HG03342 (cell line): ENCODE measurements at regions not wholly inside any gene's neighbourhood (a gene's known extent, or its start where the extent isn't known, plus 50 kb on each side); places are given as distances from the start of the nearest gene placed in this dataset.

Experiments used
- ATAC-seq: cut with Tn5 transposase; IDR thresholded peaks from one replicate; pipeline ENCODE4 v1.9.1; 2021; ENCODE audit warnings: mild to moderate bottlenecking, moderate library complexity; ENCODE audit not compliant: unreplicated experiment

DNA sequence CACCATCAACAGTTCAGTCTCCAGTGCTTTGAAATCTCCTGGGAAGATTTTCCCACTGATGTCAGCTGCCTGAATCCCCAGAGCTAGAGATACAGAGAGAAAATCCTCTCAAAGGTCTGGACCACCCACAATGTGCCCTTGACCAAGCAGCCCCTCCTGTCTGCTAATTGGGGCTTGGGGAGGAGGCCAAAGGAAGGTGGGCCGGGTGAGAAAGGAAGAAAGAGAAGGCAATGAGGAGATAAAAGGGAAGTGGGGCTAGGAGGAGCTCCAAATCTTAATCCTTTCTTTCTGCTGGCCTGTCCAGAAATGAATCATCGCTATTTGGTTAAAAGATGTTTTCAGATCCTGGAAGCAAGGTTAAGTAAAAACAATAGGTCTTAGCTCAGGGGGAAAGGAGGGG is 322.9 kb downstream of the BCL11B start:
- ATAC-seq: no peak

DNA sequence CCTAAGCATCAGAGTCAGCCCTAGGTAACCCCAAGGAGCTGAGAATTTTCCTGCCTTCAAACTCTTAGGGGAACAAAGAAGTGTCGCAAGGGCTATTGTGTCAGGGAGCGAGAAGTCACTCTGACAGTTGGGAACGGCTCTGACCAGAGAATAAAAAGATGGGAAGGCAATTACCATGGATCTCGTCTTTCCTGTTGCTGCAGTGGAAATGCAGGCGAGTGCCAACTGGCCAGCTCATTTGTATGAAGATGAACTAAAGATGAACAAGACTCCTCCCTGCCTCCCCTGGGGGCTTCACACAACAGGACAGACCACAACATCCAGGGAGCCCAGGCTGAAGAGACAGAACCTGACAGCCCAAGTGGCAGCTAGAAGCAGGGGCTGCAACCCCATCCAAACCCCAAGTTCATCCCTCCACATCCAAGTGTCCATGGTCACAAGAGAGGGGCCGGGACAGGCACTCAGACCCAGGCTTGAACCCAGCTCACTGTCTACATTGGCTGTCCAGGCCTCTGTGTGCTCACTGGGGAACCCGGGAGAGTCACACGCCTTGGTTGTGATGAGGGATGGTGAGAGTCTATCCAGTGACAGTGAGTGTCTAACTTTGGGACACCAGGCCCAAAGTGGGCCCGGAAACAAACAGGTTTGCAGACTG is 322.4 kb downstream of the BCL11B start:
- no peak for ATAC-seq

DNA sequence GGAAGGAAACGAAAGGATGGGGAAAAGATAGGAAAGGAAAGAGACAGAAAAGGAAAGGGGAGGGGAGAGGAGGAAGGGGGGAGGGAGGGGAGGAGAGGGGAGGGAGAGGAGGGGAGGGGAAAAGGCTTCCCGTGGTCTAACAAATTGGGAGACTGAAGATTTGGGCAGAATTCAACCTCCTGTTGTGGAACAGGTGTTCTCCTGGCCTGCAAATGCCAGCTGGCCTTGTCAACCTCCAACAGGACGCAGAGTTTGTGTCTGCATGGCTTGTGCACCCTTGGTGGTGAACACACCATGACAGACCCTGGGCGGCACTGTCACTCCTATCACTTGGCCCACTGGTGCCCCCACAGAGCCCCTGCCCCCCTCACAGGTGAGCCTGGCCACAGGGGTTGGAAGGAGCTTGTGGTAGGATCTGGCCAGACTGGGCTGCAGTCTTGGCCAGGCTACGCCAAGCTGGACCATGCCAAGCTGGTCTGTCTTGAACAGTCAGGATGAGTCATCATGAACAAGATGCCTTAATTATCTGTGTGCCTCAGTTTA is 321.6 kb downstream of the BCL11B start:
- no peak for ATAC-seq

DNA sequence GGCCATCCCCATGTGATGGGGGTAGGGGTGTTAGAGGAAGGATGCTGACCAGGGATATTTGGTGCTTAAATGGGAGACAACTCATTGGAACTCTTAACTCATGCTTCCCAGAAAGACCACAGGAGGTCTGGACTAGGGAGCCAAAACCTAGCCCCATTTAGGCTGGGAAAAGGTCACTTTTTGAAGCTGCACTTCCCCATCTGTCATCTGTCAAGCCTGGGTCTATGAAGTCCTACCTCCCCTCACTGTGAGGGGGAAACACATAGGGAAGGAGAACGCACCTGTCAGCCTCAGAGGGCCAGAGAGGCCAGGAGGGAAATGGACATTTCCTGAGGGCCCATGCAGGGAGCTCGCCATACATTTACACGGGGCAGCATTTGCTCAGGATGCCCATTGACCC is 321.0 kb downstream of the BCL11B start:
- no peak for ATAC-seq

DNA sequence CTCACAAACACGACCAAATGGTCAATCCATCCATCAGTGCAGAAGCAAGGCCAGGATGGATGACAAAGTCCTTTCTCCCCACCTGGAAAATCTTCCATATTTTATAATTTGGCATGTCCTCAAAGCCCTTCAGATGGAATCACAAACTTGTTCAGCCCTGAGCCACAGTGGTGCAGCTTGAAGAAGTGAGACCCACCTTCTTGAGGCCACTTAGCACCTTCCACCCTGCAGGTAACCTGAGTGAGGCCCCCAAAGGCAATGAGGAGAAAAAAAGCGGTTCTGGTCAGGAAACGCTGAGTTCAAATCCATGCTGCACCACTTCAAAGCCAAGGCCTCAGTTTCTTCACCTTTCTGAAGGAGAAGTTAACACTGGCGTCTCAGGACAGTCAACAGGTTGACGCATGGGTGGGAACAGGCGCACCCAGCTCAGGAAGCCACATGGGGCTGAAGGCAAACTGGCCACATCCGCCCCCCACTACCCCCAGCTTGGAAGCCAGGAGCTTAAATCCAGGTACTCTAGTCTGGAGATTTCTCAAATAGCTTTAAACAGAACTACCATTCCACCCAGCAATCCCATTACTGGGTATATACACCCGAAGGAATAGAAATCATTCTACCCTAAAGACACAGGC is 320.4 kb downstream of the BCL11B start:
- no peak for ATAC-seq

DNA sequence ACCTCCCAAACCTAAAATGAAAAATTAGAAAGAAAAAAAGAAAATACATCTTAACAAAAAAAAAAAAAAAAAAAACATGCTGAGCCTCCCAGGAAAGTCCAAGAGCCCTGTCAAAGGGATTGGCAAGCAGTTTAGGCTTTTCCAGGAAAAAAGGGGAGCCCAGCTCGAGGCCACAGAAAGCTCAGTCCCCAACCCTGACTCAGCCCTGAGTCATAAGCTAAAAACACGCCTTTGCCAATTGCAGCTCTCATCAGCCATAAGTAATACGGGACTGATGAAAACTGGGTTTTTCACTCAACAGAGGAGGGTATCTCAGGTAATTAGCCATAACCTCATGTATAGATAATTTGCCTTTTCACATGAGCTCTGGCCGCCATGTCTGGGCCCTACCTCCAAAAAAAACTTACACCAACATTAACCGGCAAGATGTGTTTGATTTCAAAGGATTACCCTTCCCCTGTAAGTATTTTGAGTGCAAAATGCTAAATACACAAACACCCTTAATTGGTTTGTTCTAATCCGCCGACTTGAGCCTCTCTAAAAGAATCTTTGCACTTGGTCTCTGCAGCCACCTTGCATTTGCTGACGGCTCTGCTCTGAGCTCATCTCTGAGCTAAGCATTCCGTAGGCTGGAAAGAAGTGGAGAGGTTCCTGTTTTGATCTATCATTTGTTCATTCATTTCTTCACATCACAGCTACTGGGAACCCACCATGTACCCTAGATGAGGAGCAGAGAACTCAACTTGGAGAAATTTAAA is 319.2 kb downstream of the BCL11B start:
- no peak for ATAC-seq

DNA sequence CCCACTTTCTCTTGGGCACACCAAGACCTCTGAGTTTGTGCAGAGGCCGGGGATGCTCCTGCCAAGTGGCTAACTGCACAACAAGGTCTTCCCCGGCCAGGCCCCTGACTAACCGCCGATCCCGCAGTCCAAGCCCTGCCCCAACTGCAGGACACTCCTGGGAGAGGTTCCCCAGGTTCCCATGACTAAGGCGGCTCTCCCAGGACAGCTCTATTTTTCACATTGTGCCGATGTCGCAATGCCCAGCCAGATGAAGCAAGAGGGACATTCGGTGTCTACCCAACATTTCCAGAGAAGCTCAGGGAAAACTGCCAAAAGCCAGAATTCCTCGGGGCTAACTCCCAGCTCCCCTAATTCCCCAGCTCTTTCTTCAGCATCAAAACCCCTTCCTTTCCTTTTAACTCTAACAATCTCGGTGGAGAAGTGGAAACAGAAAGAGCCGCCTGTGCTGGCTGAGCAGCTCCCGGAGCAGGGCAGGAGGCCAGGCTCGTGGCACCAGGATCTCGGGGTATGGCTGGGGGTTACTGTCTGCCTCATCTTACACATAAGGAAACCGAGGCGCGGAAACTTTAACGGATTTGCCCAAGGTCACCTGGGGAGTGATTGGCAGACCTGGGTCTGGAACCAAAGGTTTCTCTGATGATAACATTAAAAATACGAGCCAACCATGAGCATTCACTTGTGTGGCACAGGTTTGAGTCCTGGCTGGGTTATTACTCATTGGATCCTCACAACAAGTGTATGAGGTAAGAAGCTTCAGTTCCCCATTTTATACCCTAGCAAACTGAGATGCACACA is 318.2 kb downstream of the BCL11B start:
- no peak for ATAC-seq

DNA sequence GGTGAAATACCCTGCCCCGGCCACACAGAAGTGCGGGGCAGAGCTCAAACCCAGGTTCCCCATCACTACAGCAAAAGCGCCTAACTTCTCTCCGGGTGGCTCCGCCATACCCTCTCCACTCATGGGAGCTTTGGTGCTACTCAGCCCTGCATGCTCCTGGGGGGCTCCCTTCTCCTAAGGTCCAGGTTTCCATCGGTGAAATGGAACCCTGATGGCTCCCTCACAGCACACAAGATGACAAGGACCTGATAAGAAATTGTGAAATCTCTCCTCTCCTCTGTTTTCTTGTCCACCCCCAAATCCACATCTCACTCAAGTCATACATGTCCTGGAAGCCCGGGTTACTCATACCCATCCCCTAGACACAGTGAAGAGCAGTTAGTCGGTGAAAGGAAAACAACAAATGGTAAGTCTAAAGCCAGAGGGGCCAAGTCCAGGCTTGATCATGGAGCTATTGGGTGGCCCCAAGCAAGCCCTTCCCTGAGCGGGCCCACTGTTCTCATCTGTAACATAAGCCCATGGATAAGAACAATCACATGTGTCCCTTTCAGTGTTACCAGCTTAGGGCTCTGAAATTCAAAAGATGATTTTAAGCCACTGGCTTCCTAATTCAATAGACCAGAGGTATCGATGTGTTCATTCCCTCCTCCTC is 317.5 kb downstream of the BCL11B start:
- ATAC-seq: no peak

DNA sequence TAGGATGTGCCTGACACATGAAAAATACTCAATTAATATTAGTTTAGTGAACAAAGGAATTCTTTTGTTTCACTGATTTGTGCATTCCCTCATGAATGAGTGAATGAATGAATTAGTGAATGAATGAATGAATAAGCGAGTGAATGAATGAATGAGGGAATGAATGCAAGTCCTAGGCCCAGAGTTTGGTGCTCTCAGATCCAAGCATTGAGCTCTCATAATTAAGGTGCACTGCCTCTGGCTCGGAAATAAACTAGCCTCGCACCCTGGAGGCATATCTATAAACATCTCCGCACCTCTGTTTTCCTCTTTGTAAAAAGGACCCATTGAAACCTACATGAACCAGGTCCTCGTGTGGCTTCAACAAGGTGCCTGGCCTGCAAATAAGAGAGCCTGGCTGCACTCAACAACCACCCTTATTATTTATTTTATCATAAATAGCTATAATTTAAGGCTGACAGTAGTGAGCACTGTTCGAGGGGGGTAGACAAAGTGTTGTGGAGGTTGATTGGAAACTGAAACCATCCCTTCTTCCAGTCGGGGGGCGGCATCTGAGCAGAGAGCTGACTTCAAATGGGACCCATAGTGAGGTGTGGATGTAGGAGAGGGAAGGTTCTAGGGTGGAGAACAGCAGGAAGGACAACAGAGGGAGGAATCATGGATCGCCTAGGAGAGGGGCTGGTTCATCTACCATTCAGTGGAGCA is 316.8 kb downstream of the BCL11B start:
- ATAC-seq: no peak

DNA sequence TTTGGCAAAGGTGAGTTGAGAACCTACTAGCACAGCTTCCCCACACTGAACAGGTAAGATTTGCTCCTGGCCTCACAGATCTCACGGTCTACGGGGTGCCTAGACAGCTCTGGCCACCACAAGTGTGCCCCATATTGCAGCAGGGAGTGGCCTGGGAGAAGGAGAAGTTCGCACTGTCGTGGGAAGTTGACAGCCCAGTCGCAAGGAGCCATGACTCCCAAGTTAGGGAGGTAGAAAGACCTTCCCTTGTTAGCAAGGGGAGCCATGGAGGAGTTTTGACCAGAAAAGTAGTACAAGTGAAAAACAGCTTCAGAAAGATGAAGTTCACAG is 316.3 kb downstream of the BCL11B start:
- no peak for ATAC-seq

DNA sequence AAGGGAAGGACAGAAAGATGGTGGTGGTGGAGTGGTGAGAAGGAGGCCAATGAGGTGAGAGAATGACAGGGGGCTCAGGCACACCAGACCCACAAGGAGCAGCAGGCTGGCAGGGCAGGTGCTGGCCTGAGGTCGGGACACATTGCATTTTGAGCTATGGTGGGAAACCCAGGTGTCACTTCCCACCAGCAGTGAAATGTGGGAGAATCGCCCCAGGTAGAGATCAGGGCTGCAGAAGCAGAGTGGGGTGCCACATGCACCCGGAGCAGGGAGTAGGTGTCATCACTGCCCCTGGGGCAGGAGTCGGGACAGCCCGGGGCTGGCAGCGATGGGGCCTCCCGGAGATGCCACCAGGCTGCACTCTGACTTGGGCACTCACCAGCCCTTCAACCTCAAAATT is 315.8 kb downstream of the BCL11B start:
- no peak for ATAC-seq

DNA sequence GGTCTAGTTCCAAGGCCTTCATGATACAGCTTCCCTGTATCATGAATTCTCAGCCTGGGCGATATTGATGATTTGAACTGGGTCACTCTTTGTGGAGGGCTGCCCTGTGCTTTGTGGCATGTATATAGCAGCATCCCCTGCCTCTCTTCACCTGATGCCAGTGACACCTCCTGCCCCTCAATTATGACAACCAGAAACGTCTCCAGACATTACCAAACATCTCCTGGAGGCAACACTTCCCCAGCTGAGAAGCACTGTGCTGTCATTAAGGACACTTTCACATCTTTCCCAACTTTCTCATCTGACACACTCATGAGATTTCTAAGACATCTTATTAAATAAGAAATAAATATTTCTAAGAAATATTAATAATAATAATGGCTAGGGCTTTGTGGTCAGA is 315.3 kb downstream of the BCL11B start:
- no peak for ATAC-seq

DNA sequence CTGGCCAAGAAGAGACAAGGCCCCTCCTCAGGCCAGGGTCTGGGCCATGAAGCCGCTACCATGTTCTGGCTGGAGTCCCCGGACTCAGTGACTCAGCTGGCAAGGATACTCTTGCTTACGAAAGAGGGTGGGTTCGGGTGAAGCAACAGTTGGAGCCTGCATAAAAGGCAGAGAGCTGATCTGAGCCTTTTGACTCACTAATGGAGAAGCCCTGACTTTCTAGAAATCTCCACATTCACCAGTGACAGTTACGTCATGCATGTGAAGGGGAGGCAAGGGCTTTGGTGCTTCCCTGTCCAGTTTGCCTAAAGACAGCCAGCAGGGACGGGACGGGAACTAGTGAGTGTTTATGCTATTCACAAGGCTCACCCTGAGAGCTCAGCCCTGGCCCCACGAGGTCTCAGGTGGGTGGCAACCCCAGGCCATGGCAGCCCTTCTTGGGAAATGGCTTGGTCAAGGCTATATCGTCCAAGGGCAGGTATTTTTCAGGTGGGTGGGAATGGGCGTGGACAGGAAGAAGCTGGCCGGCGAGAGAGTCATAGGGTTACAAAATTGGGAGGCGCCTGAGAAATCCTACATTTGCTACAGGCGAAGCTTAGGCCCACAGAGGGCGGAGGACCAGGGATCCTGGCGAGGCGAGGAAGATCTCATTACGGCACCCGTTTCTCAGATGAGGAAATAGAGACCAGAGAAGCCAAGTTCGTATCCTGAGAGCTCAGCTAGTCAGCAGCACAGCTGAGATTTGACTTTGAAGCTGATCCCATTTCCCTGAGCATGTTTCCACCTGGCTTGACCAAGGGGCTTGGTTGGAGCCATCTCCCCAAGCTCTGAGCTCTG is 314.6 kb downstream of the BCL11B start:
- ATAC-seq: no peak

DNA sequence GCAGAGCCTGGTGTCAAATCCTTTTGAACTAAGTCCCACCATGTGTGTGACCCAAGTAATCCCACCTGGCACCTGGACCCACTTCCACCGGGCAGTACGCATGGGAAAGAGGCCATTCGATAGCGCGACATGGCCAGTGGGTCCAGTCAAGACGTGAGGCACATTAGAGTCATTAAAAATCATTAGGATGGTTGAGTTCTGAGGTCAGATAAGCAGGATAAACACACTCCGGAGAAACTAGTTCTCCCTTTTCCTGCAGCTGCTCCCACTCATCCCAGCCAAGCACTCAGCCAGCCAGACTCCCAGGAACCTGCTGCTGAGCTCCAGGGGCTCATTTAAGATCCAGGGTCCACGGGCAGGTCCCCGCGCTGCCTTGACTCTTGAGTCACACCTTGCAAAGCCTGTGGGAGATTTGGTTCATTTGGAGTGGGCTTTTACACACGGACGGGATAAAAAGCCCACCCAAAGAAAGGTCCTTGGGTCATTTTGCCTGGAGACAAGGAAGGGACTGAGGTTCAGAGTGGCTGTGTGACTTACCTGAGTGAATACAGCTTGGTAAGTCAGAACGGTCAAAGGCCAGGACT is 313.9 kb downstream of the BCL11B start:
- ATAC-seq: no peak

DNA sequence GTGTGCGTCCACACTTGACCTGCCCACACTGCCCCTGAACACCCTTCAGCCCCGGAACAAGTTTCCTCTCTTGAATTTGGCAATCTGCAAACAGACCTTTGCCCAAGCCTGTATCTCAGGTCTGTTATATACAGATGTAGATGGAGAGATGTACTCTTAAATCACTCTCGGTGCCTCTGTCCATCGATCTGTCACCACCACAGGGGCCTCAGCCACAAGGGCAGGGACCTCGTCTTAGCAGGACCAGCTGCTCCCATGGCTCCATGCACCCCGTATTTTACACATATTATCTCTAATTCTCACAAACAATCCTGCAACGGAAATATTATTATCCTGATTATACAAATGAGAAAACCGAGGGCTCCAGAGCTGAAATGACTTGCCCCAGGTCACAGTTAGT is 313.4 kb downstream of the BCL11B start:
- no peak for ATAC-seq

DNA sequence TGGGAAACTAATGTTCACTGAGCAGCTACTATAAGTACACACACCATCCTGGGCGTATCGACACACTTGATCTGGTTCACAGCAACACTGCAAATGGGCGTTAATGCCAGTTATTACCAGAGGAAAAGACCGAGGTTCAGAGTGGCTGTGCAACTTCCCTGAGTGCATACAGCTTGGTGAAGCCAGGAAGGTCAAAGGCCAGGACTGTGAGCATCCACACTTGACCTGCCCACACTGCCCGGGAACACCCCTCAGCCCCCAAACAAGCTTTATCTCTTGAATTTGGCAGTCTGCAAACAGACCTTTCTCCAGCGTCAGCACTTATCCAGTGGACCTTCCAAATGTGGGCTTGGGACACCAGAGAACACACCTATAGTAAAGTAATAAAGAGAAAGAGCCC is 312.6 kb downstream of the BCL11B start:
- no peak for ATAC-seq

DNA sequence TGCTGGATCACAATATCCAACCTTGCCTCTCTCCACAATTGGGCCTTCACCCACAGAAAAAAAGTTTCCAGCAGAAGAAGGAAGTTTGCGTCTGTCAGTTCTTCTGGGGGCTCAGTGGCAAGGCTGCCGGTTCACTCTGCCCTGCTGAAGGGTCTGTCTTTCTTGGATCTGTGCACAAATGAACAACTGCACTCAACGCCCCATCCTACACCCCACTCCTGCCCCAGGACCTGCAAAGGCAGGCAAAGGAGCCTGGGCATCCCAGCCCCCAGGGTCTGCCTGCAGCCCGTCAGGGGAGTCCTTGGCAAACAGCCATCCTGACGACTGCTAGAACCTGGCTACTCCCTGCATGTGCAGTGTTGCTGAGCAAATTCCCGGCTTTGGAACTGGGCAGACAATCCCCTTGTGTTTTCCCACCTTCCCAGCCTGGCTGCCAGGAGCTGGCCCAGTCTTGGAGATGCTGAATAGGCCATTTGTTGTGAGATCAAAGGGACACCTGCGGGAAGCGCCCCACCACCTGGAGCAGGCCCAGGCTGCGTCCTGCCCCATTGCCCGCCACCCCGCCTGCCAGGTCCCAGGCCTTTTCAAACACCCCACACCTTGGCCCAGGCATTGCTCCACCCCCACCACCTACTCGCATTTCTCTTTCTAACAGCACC is 311.9 kb downstream of the BCL11B start:
- no peak for ATAC-seq

DNA sequence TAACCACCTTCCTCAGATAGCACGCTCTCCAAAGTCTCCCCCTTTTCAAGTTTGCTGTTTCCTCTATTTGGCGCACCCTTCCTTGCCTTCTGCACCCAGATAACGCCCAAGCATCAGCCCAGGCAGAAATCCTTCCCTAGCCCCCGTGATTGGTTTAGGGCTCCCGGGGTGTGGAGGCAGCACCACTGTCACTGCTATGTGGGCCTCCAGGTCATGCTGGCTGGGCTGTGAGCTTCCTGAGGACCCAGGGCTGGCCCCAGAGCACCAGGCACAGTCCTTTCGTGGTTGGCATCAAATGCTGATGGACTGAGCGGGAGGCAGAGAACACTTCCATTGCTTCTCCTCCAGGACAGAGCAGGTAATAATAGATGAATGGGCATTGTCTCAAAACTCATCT is 311.4 kb downstream of the BCL11B start:
- no peak for ATAC-seq
